ENCODE measurements at regions not wholly inside any gene's neighbourhood (a gene's known extent, or its start where the extent isn't known, plus 50 kb on each side); places are given as distances from the start of the nearest gene placed in this dataset.

- Histone ChIP-seq H3K27me3 (no peaks in the 10 kb centered on the region), H3K4me1 (no peaks in the 10 kb centered on the region), H3K4me3 (no peak overlapping the region), H3K36me3 (replicated peaks in 1 of 2; ENCODE audit: insufficient read depth in 1 of 2, low read depth in 2 of 2) (no peaks in the 10 kb centered on the region), H3K27ac (no peak overlapping the region), H3K9me3 (no peaks in the 10 kb centered on the region)
- WGBS, 2 donors = 82 to 83% methylated on average over 4 of the region's 4 CpGs
- intact Hi-C loops (cut with DNase I) = no loop called here
- no peak for ATAC-seq
- TF ChIP-seq POLR2A (IDR thresholded peaks at IDR 0.05) (no peak), CTCF (IDR thresholded peaks at IDR 0.05) (no peak)
- no peak for DNase-seq
Measured at GRCh38 chr13:99798756-99799155, 172.8 kb downstream of the ZIC5 start.

GRCh38 chr13:99797691-99798090 is 173.9 kb downstream of the ZIC5 start:
- DNase-seq = no peak
- no peak overlapping the region for H3K27ac ChIP-seq
- H3K9me3 ChIP-seq = no peaks in the 10 kb centered on the region
- intact Hi-C loops (cut with DNase I) = no loop called here
- no peaks in the 10 kb centered on the region for H3K4me1 ChIP-seq
- WGBS, 2 donors = 51 to 67% methylated on average over 2 of the region's 2 CpGs
- TF ChIP-seq CTCF (IDR thresholded peaks at IDR 0.05) (no peak), POLR2A (IDR thresholded peaks at IDR 0.05) (no peak)
- no peaks in the 10 kb centered on the region for H3K36me3 ChIP-seq (replicated peaks in 1 of 2; ENCODE audit: insufficient read depth in 1 of 2, low read depth in 2 of 2)
- H3K27me3 ChIP-seq = no peaks in the 10 kb centered on the region
- no peak overlapping the region for H3K4me3 ChIP-seq
- no peak for ATAC-seq

GRCh38 chr13:99796175-99796819 is 175.3 kb downstream of the ZIC5 start:
- no peaks in the 10 kb centered on the region for H3K4me1 ChIP-seq
- intact Hi-C loops (cut with DNase I) = no loop called here
- DNase-seq (peak in 1 of 4 donors; percentile 14), ATAC-seq (no peak)
- H3K27ac ChIP-seq = no peak overlapping the region
- H3K4me3 ChIP-seq = no peak overlapping the region
- no peaks in the 10 kb centered on the region for H3K9me3 ChIP-seq
- no peaks in the 10 kb centered on the region for H3K27me3 ChIP-seq
- TF ChIP-seq CTCF (IDR thresholded peaks at IDR 0.05) (no peak), POLR2A (IDR thresholded peaks at IDR 0.05) (no peak)
- no peaks in the 10 kb centered on the region for H3K36me3 ChIP-seq (replicated peaks in 1 of 2; ENCODE audit: insufficient read depth in 1 of 2, low read depth in 2 of 2)

- Histone ChIP-seq H3K9me3 (no peaks in the 10 kb centered on the region), H3K27me3 (no peaks in the 10 kb centered on the region), H3K4me3 (no peak overlapping the region), H3K36me3 (replicated peaks in 1 of 2; ENCODE audit: insufficient read depth in 1 of 2, low read depth in 2 of 2) (no peaks in the 10 kb centered on the region), H3K27ac (no peak overlapping the region), H3K4me1 (no peaks in the 10 kb centered on the region)
- ATAC-seq (no peak), DNase-seq (no peak)
- TF ChIP-seq CTCF (IDR thresholded peaks at IDR 0.05) = no peak
- no peak for TF ChIP-seq POLR2A (IDR thresholded peaks at IDR 0.05)
- 87% methylated on average over 10 of the region's 10 CpGs for WGBS, 2 donors
- intact Hi-C loops (cut with DNase I) = no loop called here
Measured at GRCh38 chr13:99792079-99792921, 179.3 kb downstream of the ZIC5 start.
